ENCODE measurements at regions not wholly inside any gene's neighbourhood (a gene's known extent, or its start where the extent isn't known, plus 50 kb on each side); places are given as distances from the start of the nearest gene placed in this dataset.

DNA sequence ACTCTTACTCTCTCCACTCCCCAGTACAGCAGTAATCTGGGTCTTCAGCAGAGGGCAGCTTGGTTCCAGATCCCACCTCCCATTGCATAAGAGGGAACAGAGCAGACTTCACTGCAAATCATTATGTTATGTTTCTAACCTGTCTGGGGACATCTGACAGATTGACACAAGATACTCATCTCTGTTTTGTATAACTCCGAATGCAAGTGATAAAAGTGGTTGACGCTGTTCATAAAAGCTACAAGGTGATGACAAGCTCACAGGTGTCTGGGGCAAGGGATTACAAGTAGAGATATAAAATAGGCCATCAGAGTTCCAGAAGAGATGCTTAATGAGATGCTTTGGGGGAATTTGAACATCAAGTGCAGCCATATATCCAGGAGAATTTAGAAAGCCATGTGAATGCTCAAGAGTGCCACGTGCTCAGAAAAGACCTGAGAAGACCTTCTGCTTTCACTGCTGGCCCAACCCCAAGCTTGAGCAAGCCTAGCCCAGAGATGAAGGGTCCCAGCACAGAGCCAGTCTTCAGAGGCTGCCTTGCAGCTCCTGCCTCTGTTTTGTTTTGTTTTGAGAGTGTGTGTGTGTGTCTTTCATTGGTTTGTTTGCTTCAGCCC, 80.6 kb downstream of the VSTM2A start:
- no peak for DNase-seq
